IMR-90 (cell line): ENCODE measurements at regions not wholly inside any gene's neighbourhood (a gene's known extent, or its start where the extent isn't known, plus 50 kb on each side); places are given as distances from the start of the nearest gene placed in this dataset.

Source experiments
- ATAC-seq: fragments of 200-7000 bp; cut with Tn5 transposase; 2 replicates; pipeline ENCODE4 v1.9.1; 2020; ENCODE audit warnings: low read depth, mild to moderate bottlenecking, moderate library complexity
- BruUV-seq: library from RNA; stranded (reverse); fragments of 400-500 nt; replicated peaks from 2 replicates; lab custom pipeline; 2021; lab: Mats Ljungman, UMichigan
- CTCF ChIA-PET: fragments of 300-600 bp; formaldehyde crosslinking; extraction: SDS; loops from one replicate; lab custom pipeline; 2021; ENCODE audit warnings: antibody characterized with exemption; lab: Yijun Ruan, JAX
- POLR2A ChIA-PET: fragments of 300-600 bp; sonication (Branson Sonifier 250); formaldehyde crosslinking; loops from one replicate; lab custom pipeline; 2022; ENCODE audit warnings: antibody characterized with exemption; ENCODE audit not compliant: unreplicated experiment; lab: Charles Lee
- DNase-seq: peaks from one replicate; pipeline ENCODE4 v3.0.0; 2013
- H2AFZ ChIP-seq: replicated peaks from 2 replicates; pipeline ENCODE3; 2013; ENCODE audit warnings: low read length, mild to moderate bottlenecking; ENCODE audit not compliant: poor library complexity
- H2AK5ac ChIP-seq: 2 replicates; pipeline ENCODE4 v1.6.1; 2013; ENCODE audit warnings: low read depth, low read length, inconsistent platforms
- H2AK9ac ChIP-seq: replicated peaks from 2 replicates; pipeline ENCODE3; 2013; ENCODE audit warnings: mild to moderate bottlenecking, low read depth, low read length, moderate library complexity; ENCODE audit not compliant: poor library complexity
- H2BK120ac ChIP-seq: 2 replicates; pipeline ENCODE4 v1.6.1; 2013; ENCODE audit warnings: low read depth, low read length, inconsistent platforms
- H2BK15ac ChIP-seq: 3 replicates; pipeline ENCODE4 v1.6.1; 2013; ENCODE audit warnings: low read depth, low read length, inconsistent platforms
- H2BK20ac ChIP-seq: 2 replicates; pipeline ENCODE4 v1.6.1; 2013; ENCODE audit warnings: low read depth, mild to moderate bottlenecking, inconsistent platforms, low read length, moderate library complexity
- H2BK5ac ChIP-seq: 2 replicates; pipeline ENCODE4 v1.6.1; 2013; ENCODE audit warnings: mild to moderate bottlenecking, low read depth, low read length, inconsistent platforms; ENCODE audit not compliant: poor library complexity, severe bottlenecking
- H3K14ac ChIP-seq: replicated peaks from 2 replicates; pipeline ENCODE4 v1.6.1; 2013; ENCODE audit warnings: low read depth, low read length, inconsistent platforms
- H3K18ac ChIP-seq: 2 replicates; pipeline ENCODE4 v1.6.1; 2013; ENCODE audit warnings: low read depth, low read length, control low read depth
- H3K23ac ChIP-seq: 2 replicates; pipeline ENCODE4 v1.6.1; 2013; ENCODE audit warnings: low read depth, low read length, inconsistent platforms
- H3K27ac ChIP-seq: 2 replicates; pipeline ENCODE4 v1.5.1; 2013; ENCODE audit warnings: mild to moderate bottlenecking, control low read depth, low read length; ENCODE audit not compliant: insufficient read depth
- H3K27me3 ChIP-seq: 2 replicates; pipeline ENCODE4 v1.6.1; 2013; ENCODE audit warnings: low read length; ENCODE audit not compliant: control insufficient read depth, insufficient read depth
- H3K36me3 ChIP-seq: 2 replicates; pipeline ENCODE4 v1.6.1; 2013; ENCODE audit warnings: low read length, mixed read lengths; ENCODE audit not compliant: control insufficient read depth, insufficient read depth
- H3K4ac ChIP-seq: 2 replicates; pipeline ENCODE4 v1.6.1; 2013; ENCODE audit warnings: low read depth, low read length, inconsistent platforms
- H3K4me1 ChIP-seq: 2 replicates; pipeline ENCODE4 v1.6.1; 2013; ENCODE audit warnings: low read length, mixed read lengths; ENCODE audit not compliant: control insufficient read depth, insufficient read depth
- H3K4me2 ChIP-seq: 2 replicates; pipeline ENCODE4 v1.6.1; 2013; ENCODE audit warnings: low read depth, mild to moderate bottlenecking, control low read depth, low read length, moderate library complexity
- H3K4me3 ChIP-seq: 2 replicates; pipeline ENCODE4 v1.5.1; 2013; ENCODE audit warnings: low read depth, mild to moderate bottlenecking, control low read depth, low read length, moderate library complexity; ENCODE audit not compliant: insufficient read depth
- H3K56ac ChIP-seq: 2 replicates; pipeline ENCODE4 v1.6.1; 2013; ENCODE audit warnings: low read length, inconsistent platforms; ENCODE audit not compliant: insufficient read depth; ENCODE audit errors: extremely low read depth
- H3K79me1 ChIP-seq, 2 experiments: 2 replicates each; pipeline ENCODE4 v1.6.1; 2013; ENCODE audit warnings: low read length in 2 of 2, inconsistent platforms in 1 of 2, low read depth in 1 of 2
- H3K9ac ChIP-seq: 2 replicates; pipeline ENCODE4 v1.6.1; 2013; ENCODE audit warnings: low read depth, low read length, control low read depth
- H3K9me1 ChIP-seq: 2 replicates; pipeline ENCODE4 v1.6.1; 2013; ENCODE audit warnings: low read length, inconsistent platforms; ENCODE audit not compliant: insufficient read depth
- H3K9me3 ChIP-seq: 2 replicates; pipeline ENCODE4 v1.6.1; 2013; ENCODE audit warnings: low read length; ENCODE audit not compliant: control insufficient read depth, insufficient read depth
- H4K20me1 ChIP-seq: 2 replicates; pipeline ENCODE4 v1.6.1; 2013; ENCODE audit warnings: low read length, inconsistent platforms; ENCODE audit not compliant: insufficient read depth
- H4K5ac ChIP-seq: 2 replicates; pipeline ENCODE4 v1.6.1; 2013; ENCODE audit warnings: mild to moderate bottlenecking, low read depth, low read length, control low read depth
- H4K8ac ChIP-seq, 2 experiments: 2 replicates each; pipeline ENCODE4 v1.6.1; 2013; ENCODE audit warnings: low read depth in 2 of 2, low read length in 2 of 2, control low read depth in 1 of 2, inconsistent platforms in 1 of 2
- H4K91ac ChIP-seq: 2 replicates; pipeline ENCODE4 v1.6.1; 2013; ENCODE audit warnings: low read depth, low read length, inconsistent platforms; ENCODE audit not compliant: insufficient read depth
- MAZ ChIP-seq: IDR thresholded peaks from 2 replicates; pipeline ENCODE4 v1.6.1; 2012; ENCODE audit warnings: low read depth, mild to moderate bottlenecking, low read length, improper control_type of control experiment, moderate library complexity, borderline replicate concordance
- NFE2L2 ChIP-seq: fragments of 150-350 bp; IDR thresholded peaks from 2 replicates; pipeline ENCODE4 v1.6.1; 2016; ENCODE audit warnings: low read depth, mild to moderate bottlenecking, low read length
- POLR2A ChIP-seq: IDR thresholded peaks from 2 replicates; pipeline ENCODE4 v1.6.1; 2012; ENCODE audit warnings: mild to moderate bottlenecking, low read depth, low read length
- RCOR1 ChIP-seq: IDR thresholded peaks from 2 replicates; pipeline ENCODE4 v1.6.1; 2012; ENCODE audit warnings: mild to moderate bottlenecking, low read length, improper control_type of control experiment; ENCODE audit not compliant: insufficient replicate concordance
- RFX5 ChIP-seq: IDR thresholded peaks from 2 replicates; pipeline ENCODE4 v1.8.0; 2012; ENCODE audit warnings: low read depth, mild to moderate bottlenecking, low read length, moderate library complexity
- WGBS, 2 experiments: methylation state at CpG; one replicate each; pipeline versions ENCODE4 v1.1.5 to v1.1.7; 2013; ENCODE audit warnings: missing lambda C conversion rate in 2 of 2; ENCODE audit not compliant: insufficient read length in 1 of 2; ENCODE audit errors: extremely low coverage in 2 of 2; 5-methylcytosine and 5-hydroxymethylcytosine counted together
- dilution Hi-C: fragments of 300-500 bp; cut with HindIII; formaldehyde crosslinking; loops from one replicate; pipeline ENCODE4 v1.14.3; 2018; ENCODE audit warnings: low sequenced_read_pairs; ENCODE audit not compliant: unreplicated experiment
- in situ Hi-C: fragments of 300-500 bp; cut with MboI; formaldehyde crosslinking; loops from 3 replicates; pipeline ENCODE4 v1.14.3; 2019; ENCODE audit warnings: low sequenced_read_pairs, inconsistent platforms, mixed read lengths
- intact Hi-C: fragments of 100-400 bp; cut with micrococcal nuclease; formaldehyde crosslinking; loops from 2 replicates; pipeline ENCODE4 v1.10.0; 2022
- TF ChIP-seq, protein P1 (sequence below): fragments of 150-350 bp; IDR thresholded peaks from 2 replicates; pipeline ENCODE4 v1.6.1; 2017; ENCODE audit warnings: mild to moderate bottlenecking, antibody characterized with exemption, low read length, low read depth
- TF ChIP-seq, protein P2 (sequence below): fragments of 150-350 bp; IDR thresholded peaks from 2 replicates; pipeline ENCODE4 v1.6.1; 2016; ENCODE audit warnings: low read depth, mild to moderate bottlenecking, low read length, moderate library complexity, borderline replicate concordance

DNA sequence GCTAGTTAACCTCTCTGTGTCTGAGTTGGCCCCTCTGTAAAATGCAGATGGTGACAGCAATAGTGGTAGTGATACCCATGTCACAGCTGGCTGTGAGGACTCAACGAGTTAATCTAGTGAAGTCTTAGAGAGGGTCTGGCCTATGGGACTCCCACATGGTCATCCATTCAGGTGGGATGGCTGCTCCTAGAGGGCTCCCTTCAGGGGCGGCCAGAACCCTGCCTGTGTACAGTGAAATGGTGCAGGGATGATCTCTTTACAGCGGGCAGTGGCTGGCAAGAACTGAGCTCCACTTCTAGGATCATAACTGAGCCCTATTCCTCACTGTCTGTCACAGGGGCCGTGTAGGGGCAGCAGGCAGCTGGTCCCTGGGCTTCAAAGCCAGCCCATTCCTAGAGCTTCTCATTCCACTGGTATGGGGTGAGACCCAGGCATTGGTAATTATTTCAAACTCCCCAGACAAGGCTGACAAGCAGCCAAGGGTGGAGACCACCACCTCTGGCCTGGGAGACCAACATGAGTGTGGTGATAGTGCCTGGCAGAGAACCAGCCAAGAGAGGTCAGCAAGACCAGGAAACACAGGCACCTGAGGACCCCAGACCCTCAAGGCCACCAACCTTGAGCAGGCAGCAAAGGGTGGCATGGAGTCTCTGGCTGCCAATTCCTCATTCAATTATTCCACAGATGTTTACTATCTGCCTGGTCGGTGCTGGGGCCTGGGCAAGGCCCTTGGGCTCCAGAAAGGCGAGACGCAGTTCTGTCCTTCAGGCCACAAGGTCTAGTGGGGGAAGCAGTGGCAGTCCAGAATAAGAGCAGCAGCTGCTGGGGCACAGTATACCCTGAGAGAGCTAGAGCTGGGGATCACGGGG is 103.4 kb downstream of the MRPL14 start:
- Histone ChIP-seq H2BK5ac (no peak overlapping the region), H2BK15ac (no peak overlapping the region), H2AFZ (peak overlapping the region; percentile 38), H3K4me3 (no peak overlapping the region), H3K9ac (no peak overlapping the region), H4K8ac (no peak overlapping the region), H3K4me2 (no peak overlapping the region), H4K91ac (no peak overlapping the region; the same call in 1 of the 2 replicates), H3K4me1 (peaks cover 13% of the 10 kb centered on the region; the same call in 1 of the 2 replicates), H4K20me1 (no peaks in the 10 kb centered on the region), H3K56ac (no peak overlapping the region), H3K27ac (no peak overlapping the region), H3K9me1 (peaks cover 4% of the 10 kb centered on the region; the same call in 1 of the 2 replicates), H2AK9ac (peak overlapping the region; percentile 26), H3K23ac (no peak overlapping the region), H3K9me3 (no peaks in the 10 kb centered on the region), H2BK20ac (0 out of 2 replicates have a peak overlapping the region, but pooled peaks have one; percentile 10), H3K4ac (peak overlapping the region; percentile 24; the same call in 1 of the 2 replicates), H2AK5ac (peak overlapping the region; percentile 90), H3K79me1 (no peaks in the 10 kb centered on the region), H3K18ac (no peak overlapping the region), H3K14ac (no peak overlapping the region), H3K36me3 (no peaks in the 10 kb centered on the region), H3K27me3 (no peaks in the 10 kb centered on the region), H2BK120ac (no peak overlapping the region), H4K5ac (no peak overlapping the region)
- TF ChIP-seq, protein P1, sequence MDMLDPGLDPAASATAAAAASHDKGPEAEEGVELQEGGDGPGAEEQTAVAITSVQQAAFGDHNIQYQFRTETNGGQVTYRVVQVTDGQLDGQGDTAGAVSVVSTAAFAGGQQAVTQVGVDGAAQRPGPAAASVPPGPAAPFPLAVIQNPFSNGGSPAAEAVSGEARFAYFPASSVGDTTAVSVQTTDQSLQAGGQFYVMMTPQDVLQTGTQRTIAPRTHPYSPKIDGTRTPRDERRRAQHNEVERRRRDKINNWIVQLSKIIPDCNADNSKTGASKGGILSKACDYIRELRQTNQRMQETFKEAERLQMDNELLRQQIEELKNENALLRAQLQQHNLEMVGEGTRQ: no peak
- TF ChIP-seq, protein P2, sequence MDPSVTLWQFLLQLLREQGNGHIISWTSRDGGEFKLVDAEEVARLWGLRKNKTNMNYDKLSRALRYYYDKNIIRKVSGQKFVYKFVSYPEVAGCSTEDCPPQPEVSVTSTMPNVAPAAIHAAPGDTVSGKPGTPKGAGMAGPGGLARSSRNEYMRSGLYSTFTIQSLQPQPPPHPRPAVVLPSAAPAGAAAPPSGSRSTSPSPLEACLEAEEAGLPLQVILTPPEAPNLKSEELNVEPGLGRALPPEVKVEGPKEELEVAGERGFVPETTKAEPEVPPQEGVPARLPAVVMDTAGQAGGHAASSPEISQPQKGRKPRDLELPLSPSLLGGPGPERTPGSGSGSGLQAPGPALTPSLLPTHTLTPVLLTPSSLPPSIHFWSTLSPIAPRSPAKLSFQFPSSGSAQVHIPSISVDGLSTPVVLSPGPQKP: no peak
- TF ChIP-seq MAZ: no peak
- TF ChIP-seq POLR2A: no peak
- no peak for TF ChIP-seq RCOR1
- TF ChIP-seq RFX5: no peak
- no peak for TF ChIP-seq NFE2L2
- BruUV-seq: no TSS peak
- ATAC-seq (no peak), DNase-seq (no peak)
- no CpG with 5 or more reads among the region's 8 CpGs for WGBS, 2 experiments
- in situ Hi-C loops (no loop called here), dilution Hi-C loops (no loop called here), intact Hi-C loops (no loop called here)
- ChIA-PET CTCF (no interaction called here), POLR2A (no interaction called here)
